ENCODE measurements at regions not wholly inside any gene's neighbourhood (a gene's known extent, or its start where the extent isn't known, plus 50 kb on each side); places are given as distances from the start of the nearest gene placed in this dataset.

- DNase-seq (ENCODE audit: low spot score) (no peak), ATAC-seq (no peak), FAIRE-seq (no peak)
- Histone ChIP-seq H3K9me3 (ENCODE audit: low read length) (no peaks in the 10 kb centered on the region), H3K79me2 (ENCODE audit: insufficient read depth, low read length) (no peaks in the 10 kb centered on the region), H3K4me2 (ENCODE audit: low read depth, low read length) (no peak overlapping the region), H3K9ac (ENCODE audit: insufficient read depth, low read depth, low read length) (no peak overlapping the region), H3K27me3 (ENCODE audit: control insufficient read depth in 1 of 2, insufficient read depth in 2 of 2, low read length in 2 of 2) (peaks cover 7 to 49% of the 10 kb centered on the region in 2 experiments; a peak in 4 of 5 replicates), H3K4me1 (ENCODE audit: insufficient read depth, low read length) (no peaks in the 10 kb centered on the region), H3K4me3 (replicated peaks in 1 of 3; ENCODE audit: insufficient read depth in 1 of 3, low read depth in 2 of 3, low read length in 3 of 3) (no peak overlapping the region), H3K27ac (ENCODE audit: extremely low read length, insufficient read depth, low read length) (no peak overlapping the region), H3K36me3 (replicated peaks in 1 of 2; ENCODE audit: control insufficient read depth in 1 of 2, insufficient read depth in 2 of 2, low read length in 2 of 2) (no peaks in the 10 kb centered on the region), H4K20me1 (ENCODE audit: insufficient read depth, low read length) (no peaks in the 10 kb centered on the region; the same call in 1 of the 2 replicates), H2AFZ (ENCODE audit: low read length) (no peak overlapping the region)
- BruUV-seq (replicated peaks), result no TSS peak
- CTCF ChIA-PET (ENCODE audit: low intra/inter-chr PET ratio, low total read pairs), result no interaction called here
- POLR2A ChIA-PET, result no interaction called here
- WGBS (ENCODE audit: low lambda C conversion rate), result under 1% methylated on average over 5 of the region's 5 CpGs
- TF ChIP-seq ZNF180 (CRISPR knock-in tag; IDR thresholded peaks at IDR 0.05; ENCODE audit: borderline replicate concordance, low read depth), result no peak
- no peak for TF ChIP-seq THAP11 (CRISPR knock-in tag; IDR thresholded peaks at IDR 0.05)
- no peak for TF ChIP-seq ZFP82 (CRISPR knock-in tag; IDR thresholded peaks at IDR 0.05; ENCODE audit: borderline replicate concordance)
- TF ChIP-seq ZNF234 (CRISPR knock-in tag; conservative IDR thresholded peaks at IDR 0.05), result no peak
- TF ChIP-seq, protein P1, sequence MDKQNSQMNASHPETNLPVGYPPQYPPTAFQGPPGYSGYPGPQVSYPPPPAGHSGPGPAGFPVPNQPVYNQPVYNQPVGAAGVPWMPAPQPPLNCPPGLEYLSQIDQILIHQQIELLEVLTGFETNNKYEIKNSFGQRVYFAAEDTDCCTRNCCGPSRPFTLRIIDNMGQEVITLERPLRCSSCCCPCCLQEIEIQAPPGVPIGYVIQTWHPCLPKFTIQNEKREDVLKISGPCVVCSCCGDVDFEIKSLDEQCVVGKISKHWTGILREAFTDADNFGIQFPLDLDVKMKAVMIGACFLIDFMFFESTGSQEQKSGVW (CRISPR knock-in tag; IDR thresholded peaks at IDR 0.05; ENCODE audit: borderline replicate concordance), result no peak
- no peak for TF ChIP-seq SMARCC2 (IDR thresholded peaks at IDR 0.05)
- no peak for TF ChIP-seq NFIC (IDR thresholded peaks at IDR 0.05; ENCODE audit: low read length)
- TF ChIP-seq, protein P2, sequence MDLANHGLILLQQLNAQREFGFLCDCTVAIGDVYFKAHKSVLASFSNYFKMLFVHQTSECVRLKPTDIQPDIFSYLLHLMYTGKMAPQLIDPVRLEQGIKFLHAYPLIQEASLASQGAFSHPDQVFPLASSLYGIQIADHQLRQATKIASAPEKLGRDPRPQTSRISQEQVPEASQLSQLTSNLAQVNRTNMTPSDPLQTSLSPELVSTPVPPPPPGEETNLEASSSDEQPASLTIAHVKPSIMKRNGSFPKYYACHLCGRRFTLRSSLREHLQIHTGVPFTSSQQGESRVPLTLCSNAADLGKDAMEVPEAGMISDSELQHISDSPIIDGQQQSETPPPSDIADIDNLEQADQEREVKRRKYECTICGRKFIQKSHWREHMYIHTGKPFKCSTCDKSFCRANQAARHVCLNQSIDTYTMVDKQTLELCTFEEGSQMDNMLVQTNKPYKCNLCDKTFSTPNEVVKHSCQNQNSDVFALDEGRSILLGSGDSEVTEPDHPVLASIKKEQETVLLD (CRISPR knock-in tag; IDR thresholded peaks at IDR 0.05; ENCODE audit: low read depth), result no peak
- no peak for TF ChIP-seq SOX13 (IDR thresholded peaks at IDR 0.05)
- no peak for TF ChIP-seq SOX13 (CRISPR knock-in tag; conservative IDR thresholded peaks at IDR 0.05 in 1 of 2, IDR thresholded peaks at IDR 0.05 in 1 of 2)
- no peak for TF ChIP-seq ZBTB39 (CRISPR knock-in tag; IDR thresholded peaks at IDR 0.05)
- no peak for TF ChIP-seq GTF2F1 (IDR thresholded peaks at IDR 0.05; ENCODE audit: low read length)
- intact Hi-C loops (cut with micrococcal nuclease; ENCODE audit: unreplicated experiment), result no loop called here
- in situ Hi-C loops (cut with HindIII; ENCODE audit: extremely low pct_ligation_motif_present, low pct_unique_long_range_greater_than_20kb), result no loop called here
Observed at GRCh38 chr17:74126959-74127358, 76.5 kb upstream of the RPL38 start.

Measured in HepG2 (cell line).